Putamen (tissue), 1 donor: ENCODE measurements at regions not wholly inside any gene's neighbourhood (a gene's known extent, or its start where the extent isn't known, plus 50 kb on each side); places are given as distances from the start of the nearest gene placed in this dataset.
A peak's percentile ranks its signal among the peaks of the same experiment; 100 is the strongest.

Source experiments
- DNase-seq: peaks from one replicate; pipeline ENCODE4 v3.0.0-alpha.2; 2016; ENCODE audit warnings: low spot score

DNA sequence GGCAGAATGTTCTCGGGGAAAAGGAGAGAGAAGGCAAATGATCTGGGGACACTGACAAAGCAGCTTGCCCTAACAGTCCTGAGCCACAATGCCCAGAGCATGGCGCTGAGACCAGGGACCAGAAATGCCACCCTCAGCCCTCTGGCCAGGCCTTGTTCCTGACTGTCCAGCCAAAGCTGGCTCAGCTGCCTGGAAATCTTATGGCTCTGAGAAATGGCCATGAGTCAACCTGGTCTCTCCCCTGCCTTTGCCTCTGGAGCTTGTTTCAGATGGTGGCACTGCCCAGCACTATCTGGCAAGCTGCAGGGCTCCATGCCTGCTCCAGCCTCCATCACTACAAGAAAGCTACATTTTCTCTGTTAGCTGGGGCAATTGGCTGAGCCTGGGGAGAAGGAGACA is 90.5 kb upstream of the PLXNA4 start:
- no peak for DNase-seq

DNA sequence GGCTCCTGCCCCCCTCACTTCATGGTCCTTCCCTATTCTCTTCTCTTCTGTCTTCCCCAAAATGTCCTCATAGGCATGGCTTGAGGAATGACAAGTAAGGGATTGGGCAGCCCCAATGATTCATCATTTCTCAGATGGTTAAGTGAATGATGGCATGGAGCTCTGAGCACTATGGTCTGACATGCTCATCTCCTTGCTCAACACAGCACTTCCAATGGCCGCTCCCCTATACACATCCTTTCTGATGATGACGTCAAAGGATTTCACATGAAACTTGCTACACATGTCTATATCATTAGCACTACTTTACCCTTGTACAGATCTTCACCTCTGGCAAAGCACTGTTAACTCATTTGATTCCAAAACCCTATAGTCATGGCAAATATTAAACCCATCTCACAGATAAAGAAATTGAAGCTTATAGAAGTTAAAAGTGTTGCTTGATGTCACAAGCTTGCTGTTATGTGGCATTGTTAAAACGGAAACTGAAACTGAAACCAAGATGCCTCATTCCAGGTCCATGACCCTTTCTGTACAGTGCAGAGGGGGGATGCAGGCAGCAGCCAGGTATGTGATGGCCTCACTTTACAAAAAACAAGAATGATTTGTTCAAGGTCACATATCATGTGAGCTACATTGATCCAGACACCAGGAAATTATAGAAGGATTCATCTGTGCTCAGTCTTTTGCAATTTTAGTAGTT is 90.0 kb upstream of the PLXNA4 start:
- no peak for DNase-seq

DNA sequence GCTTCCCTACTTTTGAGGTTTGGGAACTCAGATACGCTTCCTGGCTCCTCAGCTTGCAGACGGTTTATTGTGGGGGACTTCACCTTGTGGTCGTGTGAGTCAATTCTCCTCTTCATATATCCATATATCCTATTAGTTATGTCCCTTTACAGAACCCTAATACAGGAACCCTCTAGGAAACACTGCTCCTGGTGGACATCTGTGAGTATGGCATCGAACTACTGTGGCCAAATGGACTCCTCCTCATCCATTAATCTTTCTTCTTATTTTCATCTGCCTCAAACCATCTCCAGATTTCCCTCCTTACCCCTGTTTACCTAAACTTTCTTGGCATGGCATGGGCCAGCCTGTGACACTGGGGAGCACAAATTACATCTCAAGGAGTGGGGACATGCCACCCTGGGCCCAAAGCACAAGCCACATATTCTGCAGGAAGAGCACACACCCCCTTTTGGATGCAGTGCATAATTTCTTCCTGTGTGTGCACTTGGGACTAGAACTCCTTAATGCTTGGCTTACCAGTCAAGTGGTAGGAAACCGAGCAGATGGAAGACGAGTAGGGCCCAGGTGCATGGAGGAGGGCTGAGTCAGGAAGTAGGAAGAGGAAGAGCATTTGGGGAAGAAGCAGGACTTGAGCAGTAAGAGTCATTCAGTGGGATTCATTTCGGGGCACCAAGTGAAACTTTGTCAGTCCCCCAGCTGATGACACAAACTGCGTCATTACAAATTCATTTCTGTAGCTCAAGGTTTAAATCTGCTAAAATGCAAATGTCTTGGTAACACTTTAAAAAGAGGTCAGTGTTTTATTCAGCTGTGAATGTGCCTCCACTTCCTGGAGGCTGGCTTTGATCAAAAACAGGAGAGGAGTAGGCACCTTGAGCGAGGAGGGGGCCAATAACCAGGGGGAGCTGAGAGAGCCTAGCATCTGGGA is 80.8 kb upstream of the PLXNA4 start:
- DNase-seq = no peak

DNA sequence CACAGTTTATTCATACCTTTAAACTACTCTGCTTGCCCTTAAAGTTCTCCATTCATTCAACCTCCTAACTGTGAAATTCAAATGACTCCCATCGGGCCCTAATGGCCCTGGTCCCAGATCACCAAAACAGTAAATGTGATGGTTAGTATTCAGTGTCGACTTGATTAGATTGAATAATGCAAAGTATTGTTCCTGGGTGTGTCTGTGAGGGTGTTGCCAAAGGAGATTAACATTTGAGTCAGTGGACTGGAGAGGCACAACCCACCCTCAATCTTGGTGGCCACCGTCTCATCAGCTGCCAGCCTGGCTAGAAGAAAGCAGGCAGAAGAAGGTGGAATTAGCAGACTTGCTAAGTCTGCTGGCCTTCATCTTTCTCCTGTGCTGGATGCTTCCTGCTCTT is 80.1 kb upstream of the PLXNA4 start:
- no peak for DNase-seq

DNA sequence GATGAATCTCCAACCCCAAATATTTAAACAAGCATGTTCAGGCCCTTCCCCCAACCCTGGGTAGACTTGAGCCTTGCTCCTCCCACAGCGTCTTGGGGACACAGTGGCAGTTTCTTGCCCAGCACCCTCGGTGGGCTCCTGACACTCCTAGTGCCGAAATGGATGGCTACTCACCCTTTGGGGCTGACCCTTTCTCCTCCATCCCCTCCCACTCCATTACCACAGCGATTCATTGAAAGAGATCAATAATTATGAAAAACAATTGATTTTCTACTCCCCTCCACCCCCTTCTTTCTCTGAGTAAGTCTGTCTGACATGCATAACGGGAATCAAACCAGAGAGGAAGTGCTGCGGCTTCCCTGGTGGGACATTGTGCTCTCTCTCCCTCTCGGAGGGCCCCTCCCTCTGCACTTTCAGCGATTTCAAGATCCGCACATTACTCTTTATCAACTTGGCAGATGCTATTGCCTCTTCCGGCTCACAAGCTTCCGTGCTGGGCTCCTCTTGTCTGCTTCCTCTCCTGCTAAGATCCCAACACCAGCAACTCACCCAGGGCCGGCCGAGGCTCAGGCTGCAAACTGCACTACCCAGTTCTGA is 79.0 kb upstream of the PLXNA4 start:
- peak; percentile 16 for DNase-seq

DNA sequence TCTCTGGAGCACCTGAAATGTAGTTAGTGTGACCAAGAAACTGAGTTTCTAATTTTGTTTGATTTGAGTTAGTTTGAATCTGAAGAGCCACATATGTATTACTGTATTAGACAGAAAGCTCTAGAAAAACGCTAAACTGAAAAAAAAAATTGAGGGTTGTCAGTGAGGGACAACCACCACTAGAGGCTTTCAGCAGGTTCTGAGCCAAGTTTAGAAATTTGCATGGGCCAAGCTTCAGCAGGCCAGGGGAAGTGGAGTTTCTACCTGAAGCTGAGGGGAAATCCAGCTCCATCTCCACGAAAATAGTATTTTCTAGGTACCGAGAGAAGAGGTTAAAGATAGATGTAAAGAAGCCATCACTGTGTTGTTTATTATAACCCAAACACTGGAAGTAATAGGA is 77.9 kb upstream of the PLXNA4 start:
- no peak for DNase-seq

DNA sequence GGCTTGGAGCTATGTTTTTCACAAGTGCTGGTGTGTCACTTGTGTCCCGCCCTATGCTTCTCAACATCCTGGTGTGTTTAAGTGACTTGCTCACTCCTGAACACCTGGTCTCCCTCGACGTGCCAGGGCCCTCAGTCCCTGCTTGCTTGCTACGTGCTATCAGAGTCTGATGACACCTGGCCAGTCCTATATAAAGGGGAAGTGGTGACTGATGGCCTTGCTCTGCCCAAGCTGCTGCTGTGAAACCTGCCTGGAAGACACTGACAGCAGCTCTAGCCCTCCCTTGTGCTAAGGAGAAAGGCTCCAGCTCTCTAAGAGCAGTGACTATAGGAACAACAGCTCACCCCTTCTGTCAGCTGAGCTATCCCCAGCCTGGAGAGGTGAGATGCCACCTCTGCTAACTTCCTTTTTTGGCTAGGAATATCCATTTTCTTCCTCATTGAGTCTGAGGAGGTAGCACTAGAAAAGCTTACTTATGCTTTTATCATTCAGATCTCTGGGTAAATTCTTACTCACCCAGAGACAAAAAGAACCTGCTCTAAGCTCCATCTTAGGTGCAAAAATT is 77.2 kb upstream of the PLXNA4 start:
- DNase-seq = no peak

DNA sequence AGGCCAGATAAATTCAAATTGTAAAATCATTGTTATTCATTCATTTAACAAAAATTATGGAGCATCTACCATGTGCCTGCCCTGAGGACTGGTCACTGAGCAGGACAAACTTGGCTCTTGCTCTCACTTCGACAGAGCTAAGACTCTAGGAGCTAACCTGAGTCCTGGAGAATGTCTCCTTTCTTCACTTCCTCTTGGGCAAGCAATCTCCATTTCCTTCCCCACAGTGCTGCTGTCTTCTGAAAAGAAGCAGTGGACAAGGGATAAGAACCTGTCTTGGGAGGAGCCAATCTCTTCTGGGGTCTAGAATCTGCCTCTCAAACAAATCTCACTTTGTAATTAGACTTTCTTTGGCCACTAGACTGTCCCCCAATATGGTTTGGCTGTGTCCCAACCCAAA is 76.2 kb upstream of the PLXNA4 start:
- DNase-seq = no peak

DNA sequence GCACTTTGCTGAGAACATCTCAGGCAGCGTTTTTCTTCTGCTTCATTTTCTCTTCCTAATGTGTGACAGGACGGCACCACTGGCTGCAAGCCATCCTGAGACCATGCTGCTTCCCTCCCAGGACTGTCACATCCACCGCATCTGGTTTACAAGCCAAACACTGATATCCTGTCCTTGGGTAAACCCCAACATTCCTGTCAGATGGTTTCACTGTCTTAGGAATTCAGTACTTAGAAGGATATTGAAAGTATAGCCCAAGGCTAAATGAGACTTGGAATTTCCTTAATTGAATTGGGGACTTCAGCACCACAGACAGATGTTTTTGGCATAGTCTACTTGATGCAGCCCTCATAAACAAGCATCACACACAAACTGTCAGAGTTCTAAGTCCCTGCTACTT is 74.2 kb upstream of the PLXNA4 start:
- DNase-seq = no peak

DNA sequence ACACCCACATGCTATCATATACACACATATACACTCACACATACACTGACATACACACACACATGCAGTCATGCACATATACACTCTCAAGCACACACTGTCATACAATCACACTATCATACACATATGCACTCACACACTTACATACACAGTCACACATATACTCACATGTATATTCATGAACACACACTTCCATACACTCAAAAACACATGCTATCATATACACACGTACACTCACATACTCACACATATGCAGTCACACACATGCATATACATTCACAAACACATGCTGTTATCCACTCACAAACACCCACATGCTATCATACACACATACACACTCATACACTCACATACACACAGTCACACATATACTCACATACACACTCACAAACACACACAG is 71.0 kb upstream of the PLXNA4 start:
- DNase-seq = no peak

DNA sequence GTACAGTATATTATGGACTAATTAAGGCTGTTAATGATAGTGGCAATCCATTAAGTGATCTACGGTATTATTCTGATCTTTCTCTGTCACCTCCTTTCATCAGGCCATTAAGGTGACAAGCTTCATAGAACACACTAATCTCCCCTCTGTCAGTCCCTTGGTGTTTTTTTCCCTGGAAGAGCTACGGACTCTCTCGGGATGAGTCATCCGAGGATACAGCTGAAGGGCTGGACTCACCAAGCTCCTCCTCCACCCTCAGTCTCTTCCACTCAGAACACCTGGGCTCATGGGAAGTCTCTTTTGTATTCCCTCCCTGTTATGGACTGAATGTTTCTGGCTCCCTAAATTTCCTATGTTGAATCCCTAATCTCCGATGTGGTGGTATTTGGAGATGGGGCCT is 69.8 kb upstream of the PLXNA4 start:
- DNase-seq = no peak

DNA sequence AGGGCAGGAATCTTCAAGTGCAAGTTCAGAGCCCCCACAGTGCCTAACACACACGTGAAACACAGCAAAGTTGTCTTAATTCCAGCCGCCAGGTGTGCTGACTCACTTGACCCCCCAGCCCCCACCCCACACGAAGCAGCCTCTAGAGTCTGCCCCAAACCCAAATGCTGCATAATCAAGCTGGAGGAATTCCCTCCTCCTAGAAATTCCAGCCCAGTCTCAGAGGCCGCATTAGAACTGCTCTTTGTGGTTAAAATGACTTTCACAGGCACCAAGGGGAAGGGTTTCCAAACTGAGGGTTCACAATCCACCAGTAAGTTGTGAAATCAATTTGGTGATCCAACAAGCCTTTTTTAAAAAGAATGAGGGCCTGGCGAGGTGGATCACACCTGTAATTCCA is 67.0 kb upstream of the PLXNA4 start:
- no peak for DNase-seq

DNA sequence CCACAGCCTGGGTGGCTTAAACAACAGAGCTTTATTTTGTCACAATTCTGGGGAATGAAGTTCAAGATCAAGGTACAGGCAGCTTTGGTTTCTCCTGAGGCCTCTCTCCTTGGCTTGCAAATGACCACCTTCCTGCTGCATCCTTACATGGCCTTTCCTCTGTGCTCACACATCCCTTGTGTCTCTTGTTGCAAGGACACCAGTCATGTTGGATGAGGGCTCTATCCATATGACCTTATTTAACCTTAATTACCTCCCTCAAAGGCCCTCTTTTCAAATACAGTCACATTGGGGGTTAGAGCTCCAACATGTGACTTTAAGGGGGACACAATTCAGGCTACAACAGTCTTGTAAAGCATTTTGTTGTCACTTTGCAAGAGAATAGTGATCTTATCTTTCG is 65.0 kb upstream of the PLXNA4 start:
- DNase-seq = no peak

DNA sequence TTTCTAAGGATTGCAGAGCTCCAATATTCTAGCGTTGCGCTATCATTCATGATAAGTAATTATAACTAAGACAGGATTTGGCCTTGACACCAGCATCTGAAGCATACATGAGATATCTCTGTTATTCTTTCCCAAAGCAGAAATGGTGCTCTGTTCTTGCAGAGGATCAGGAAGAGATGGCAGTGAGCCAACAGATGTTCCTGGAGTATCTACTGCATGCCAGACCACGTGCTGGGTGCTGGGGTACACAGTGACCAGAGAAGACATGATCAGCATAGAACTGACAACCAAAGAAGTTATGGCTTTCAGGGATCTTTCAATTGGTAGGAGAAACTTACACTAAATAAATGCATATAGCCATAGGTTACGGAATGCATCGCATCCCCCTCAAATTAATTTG is 63.7 kb upstream of the PLXNA4 start:
- DNase-seq = no peak

DNA sequence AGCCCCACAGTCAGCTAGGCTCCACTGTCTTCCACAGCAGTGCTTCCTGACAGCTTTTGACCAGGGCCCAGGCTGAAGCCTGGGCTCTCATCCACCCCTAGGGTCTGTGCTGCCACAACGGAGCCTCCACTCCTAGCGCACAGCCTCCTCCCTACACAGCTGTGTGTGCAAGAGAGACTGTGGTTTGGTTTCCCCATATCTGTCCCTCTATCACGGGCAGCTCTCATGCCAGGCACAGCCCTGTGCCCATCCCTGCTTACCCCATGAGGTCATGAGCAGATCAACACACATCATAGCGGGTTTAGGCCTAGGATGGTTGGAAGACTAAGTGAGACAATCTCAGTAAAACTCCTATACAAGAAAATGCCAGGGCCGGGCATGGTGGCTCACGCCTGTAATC is 61.7 kb upstream of the PLXNA4 start:
- DNase-seq = no peak

DNA sequence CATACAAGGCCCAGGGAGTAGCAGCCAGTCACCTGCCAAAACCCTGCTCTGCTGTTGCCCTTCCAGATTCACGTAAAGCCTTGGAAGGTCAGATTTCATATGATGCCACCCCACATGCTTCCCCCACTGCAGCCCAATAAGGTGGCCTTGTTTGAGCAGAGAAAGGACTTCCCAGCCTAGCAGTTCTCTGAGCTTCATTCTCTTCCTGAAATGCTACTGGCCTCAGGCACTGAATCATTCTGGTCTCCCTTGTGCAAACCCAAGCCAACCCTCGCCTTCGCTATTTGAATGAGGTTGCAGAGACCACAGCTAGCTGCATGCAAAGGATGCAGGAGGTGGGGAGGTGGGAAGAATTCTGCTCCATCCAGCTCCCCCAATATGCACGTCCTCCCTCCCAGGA is 60.3 kb upstream of the PLXNA4 start:
- no peak for DNase-seq

DNA sequence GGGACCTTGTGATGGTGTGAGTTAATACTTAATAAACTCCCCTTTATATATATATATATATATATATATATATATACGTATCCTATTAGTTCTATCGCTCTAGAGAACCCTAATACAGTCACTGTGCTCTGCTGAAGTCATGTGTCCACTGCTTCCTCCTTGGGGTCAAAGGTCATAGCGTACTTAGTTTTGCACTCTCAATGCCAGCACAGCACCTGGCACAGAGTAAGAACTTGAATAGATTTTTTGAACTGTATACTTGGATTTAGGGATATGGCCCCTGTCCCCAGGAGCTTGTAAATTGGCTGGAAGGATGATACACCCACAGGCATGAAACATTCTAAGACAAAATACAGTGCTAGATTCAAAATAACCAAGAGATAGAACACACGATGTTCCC is 58.9 kb upstream of the PLXNA4 start:
- no peak for DNase-seq

DNA sequence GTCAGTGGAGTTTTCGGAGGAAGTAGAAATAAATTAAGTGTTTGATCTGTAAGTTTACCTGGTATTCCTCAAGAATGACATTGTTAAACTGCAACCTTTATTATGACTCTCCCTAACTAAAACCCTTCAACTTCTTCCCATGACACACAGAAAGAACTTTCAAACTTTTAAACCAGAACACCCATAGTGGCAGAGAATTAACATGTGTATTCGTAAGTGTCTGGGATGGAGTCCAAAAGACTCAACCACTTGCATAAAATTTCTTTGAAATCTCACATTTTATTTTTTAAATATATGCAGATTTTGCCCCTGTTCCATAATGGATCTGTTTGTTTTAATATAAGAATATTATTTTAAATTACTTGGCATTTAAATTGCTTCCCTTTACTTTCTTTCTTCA is 54.6 kb upstream of the PLXNA4 start:
- DNase-seq = no peak
